WTC11 (cell line): ENCODE measurements at regions not wholly inside any gene's neighbourhood (a gene's known extent, or its start where the extent isn't known, plus 50 kb on each side); places are given as distances from the start of the nearest gene placed in this dataset.

ENCODE experiments used
- CBFB ChIP-seq: sonication (generic); formaldehyde crosslinking; IDR thresholded peaks from 2 replicates; pipeline ENCODE4 v1.8.1; 2022; ENCODE audit warnings: mild to moderate bottlenecking, low read depth, missing genetic modification reagents
- FOXJ3 ChIP-seq: sonication (generic); formaldehyde crosslinking; IDR thresholded peaks from 2 replicates; pipeline ENCODE4 v1.9.0; 2021; ENCODE audit warnings: missing genetic modification reagents, mild to moderate bottlenecking, borderline replicate concordance
- GRHL2 ChIP-seq: fragments of 250-450 bp; sonication (Bioruptor Pico); IDR thresholded peaks from 2 replicates; pipeline ENCODE4 v1.8.0; 2022; ENCODE audit warnings: mild to moderate bottlenecking, moderate library complexity; ENCODE audit not compliant: insufficient replicate concordance, severe bottlenecking
- JUN ChIP-seq: sonication (generic); formaldehyde crosslinking; IDR thresholded peaks from 2 replicates; pipeline ENCODE4 v1.8.0; 2023; ENCODE audit warnings: mild to moderate bottlenecking, missing genetic modification reagents
- NR1H2 ChIP-seq: sonication (generic); formaldehyde crosslinking; IDR thresholded peaks from 2 replicates; pipeline ENCODE4 v1.9.0; 2021; ENCODE audit warnings: mild to moderate bottlenecking, moderate library complexity, missing genetic modification reagents
- NR2C2 ChIP-seq: sonication (generic); formaldehyde crosslinking; IDR thresholded peaks from 2 replicates; pipeline ENCODE4 v1.8.0; 2022; ENCODE audit warnings: mild to moderate bottlenecking, missing genetic modification reagents
- TEAD4 ChIP-seq: sonication (generic); formaldehyde crosslinking; IDR thresholded peaks from 2 replicates; pipeline ENCODE4 v1.8.0; 2022; ENCODE audit warnings: mild to moderate bottlenecking, missing genetic modification reagents
- ZBTB43 ChIP-seq: sonication (generic); formaldehyde crosslinking; IDR thresholded peaks from 2 replicates; pipeline ENCODE4 v1.8.1; 2023; ENCODE audit warnings: mild to moderate bottlenecking, missing genetic modification reagents
- TF ChIP-seq, protein P1 (sequence below): fragments of 200-600 bp; IDR thresholded peaks from 2 replicates; pipeline ENCODE4 v1.8.0; 2022; ENCODE audit warnings: antibody characterized with exemption

GRCh38 chr3:81931265-81932251 is 170.1 kb upstream of the GBE1 start:
- TF ChIP-seq ZBTB43: no peak
- TF ChIP-seq, protein P1, sequence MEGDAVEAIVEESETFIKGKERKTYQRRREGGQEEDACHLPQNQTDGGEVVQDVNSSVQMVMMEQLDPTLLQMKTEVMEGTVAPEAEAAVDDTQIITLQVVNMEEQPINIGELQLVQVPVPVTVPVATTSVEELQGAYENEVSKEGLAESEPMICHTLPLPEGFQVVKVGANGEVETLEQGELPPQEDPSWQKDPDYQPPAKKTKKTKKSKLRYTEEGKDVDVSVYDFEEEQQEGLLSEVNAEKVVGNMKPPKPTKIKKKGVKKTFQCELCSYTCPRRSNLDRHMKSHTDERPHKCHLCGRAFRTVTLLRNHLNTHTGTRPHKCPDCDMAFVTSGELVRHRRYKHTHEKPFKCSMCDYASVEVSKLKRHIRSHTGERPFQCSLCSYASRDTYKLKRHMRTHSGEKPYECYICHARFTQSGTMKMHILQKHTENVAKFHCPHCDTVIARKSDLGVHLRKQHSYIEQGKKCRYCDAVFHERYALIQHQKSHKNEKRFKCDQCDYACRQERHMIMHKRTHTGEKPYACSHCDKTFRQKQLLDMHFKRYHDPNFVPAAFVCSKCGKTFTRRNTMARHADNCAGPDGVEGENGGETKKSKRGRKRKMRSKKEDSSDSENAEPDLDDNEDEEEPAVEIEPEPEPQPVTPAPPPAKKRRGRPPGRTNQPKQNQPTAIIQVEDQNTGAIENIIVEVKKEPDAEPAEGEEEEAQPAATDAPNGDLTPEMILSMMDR: no peak
- no peak for TF ChIP-seq TEAD4 (CRISPR knock-in tag)
- TF ChIP-seq GRHL2: no peak
- no peak for TF ChIP-seq FOXJ3 (CRISPR knock-in tag)
- no peak for TF ChIP-seq CBFB (CRISPR knock-in tag)
- TF ChIP-seq NR2C2: no peak
- no peak for TF ChIP-seq NR1H2
- no peak for TF ChIP-seq JUN (CRISPR knock-in tag)
